A673 (cell line): ENCODE measurements at regions not wholly inside any gene's neighbourhood (a gene's known extent, or its start where the extent isn't known, plus 50 kb on each side); places are given as distances from the start of the nearest gene placed in this dataset.

Source experiments
- EZH2 ChIP-seq: fragments of 200-600 bp; sonication (generic); IDR thresholded peaks from 2 replicates; pipeline ENCODE4 v1.6.1; 2017; ENCODE audit warnings: borderline replicate concordance, low read depth, mild to moderate bottlenecking, mixed read lengths, antibody characterized with exemption, low read length; ENCODE audit not compliant: poor library complexity, severe bottlenecking
- TF ChIP-seq, protein P1 (sequence below): fragments of 300-800, 200-600 bp; sonication (generic); conservative IDR thresholded peaks from 2 replicates; pipeline ENCODE4 v1.5.1; 2017; ENCODE audit warnings: low read depth, mild to moderate bottlenecking, antibody characterized with exemption, low read length, moderate library complexity, mixed read lengths

DNA sequence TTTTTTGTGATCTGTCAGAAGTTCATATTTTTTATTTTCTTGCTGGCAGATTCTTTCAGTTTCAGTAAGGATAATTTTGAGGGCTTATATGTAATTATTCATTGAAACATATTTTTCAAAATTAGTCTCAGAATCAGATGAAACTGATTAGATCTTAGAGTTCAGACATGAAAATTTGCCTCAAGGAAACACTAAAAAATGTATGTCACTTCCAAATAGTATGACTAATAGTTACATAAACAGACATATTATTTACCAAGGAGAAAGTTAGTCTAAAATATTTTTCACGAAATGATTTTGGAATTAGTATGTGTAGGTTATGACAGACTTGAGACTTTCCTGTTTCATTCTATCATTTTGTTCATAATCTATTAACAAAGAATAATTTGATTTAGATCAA is 628.6 kb downstream of the CCDC85A start:
- TF ChIP-seq, protein P1, sequence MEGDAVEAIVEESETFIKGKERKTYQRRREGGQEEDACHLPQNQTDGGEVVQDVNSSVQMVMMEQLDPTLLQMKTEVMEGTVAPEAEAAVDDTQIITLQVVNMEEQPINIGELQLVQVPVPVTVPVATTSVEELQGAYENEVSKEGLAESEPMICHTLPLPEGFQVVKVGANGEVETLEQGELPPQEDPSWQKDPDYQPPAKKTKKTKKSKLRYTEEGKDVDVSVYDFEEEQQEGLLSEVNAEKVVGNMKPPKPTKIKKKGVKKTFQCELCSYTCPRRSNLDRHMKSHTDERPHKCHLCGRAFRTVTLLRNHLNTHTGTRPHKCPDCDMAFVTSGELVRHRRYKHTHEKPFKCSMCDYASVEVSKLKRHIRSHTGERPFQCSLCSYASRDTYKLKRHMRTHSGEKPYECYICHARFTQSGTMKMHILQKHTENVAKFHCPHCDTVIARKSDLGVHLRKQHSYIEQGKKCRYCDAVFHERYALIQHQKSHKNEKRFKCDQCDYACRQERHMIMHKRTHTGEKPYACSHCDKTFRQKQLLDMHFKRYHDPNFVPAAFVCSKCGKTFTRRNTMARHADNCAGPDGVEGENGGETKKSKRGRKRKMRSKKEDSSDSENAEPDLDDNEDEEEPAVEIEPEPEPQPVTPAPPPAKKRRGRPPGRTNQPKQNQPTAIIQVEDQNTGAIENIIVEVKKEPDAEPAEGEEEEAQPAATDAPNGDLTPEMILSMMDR, result no peak
- TF ChIP-seq EZH2, result no peak
